T-helper 1 cell treated with Interleukin-12 subunit alpha and Interleukin-12 subunit beta and Interleukin-4 antibody, amounts not matched to agents 30 μg/mL and 1 μg/mL, for 36 hours (primary cell): ENCODE measurements at regions not wholly inside any gene's neighbourhood (a gene's known extent, or its start where the extent isn't known, plus 50 kb on each side); places are given as distances from the start of the nearest gene placed in this dataset.

Source experiments
- H3K27ac Mint-ChIP-seq: one replicate; pipeline ENCODE4 v1.8.0; 2021; ENCODE audit warnings: mild to moderate bottlenecking, mixed read lengths
- H3K27me3 Mint-ChIP-seq: one replicate; pipeline ENCODE4 v1.8.0; 2021; ENCODE audit warnings: low read depth, mixed read lengths
- H3K36me3 Mint-ChIP-seq: one replicate; pipeline ENCODE4 v1.8.0; 2021; ENCODE audit warnings: low read depth, mixed read lengths
- H3K4me1 Mint-ChIP-seq: one replicate; pipeline ENCODE4 v1.8.0; 2021; ENCODE audit warnings: low read depth, mixed read lengths
- H3K4me3 Mint-ChIP-seq: one replicate; pipeline ENCODE4 v1.8.0; 2021; ENCODE audit warnings: mild to moderate bottlenecking, moderate library complexity, mixed read lengths
- H3K9me3 Mint-ChIP-seq: one replicate; pipeline ENCODE4 v1.8.0; 2021; ENCODE audit warnings: mixed read lengths

DNA sequence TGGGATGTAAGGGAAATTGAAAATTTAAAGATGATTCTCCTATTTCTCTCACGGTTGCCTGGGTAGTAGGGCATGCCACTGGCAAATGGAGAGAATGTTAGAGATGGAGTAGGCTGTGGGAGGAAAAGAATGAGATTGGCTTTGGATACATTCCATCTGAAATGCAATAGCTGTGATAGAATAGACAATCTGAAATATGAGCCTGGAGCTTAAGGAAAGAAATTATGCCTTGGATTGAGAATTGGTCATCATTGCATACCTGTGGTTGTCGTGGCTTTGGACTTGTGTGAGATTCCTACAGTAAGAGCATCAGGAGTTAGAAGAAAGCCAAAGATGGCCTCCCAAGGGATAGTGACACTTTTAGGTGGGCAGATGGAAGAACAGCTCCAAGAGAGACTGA, 305.1 kb upstream of the SLC10A2 start:
- no peaks in the 10 kb centered on the region for H3K27me3 Mint-ChIP-seq
- H3K27ac Mint-ChIP-seq: no peak overlapping the region
- peaks cover 4% of the 10 kb centered on the region for H3K9me3 Mint-ChIP-seq
- no peak overlapping the region for H3K4me3 Mint-ChIP-seq
- H3K36me3 Mint-ChIP-seq: no peaks in the 10 kb centered on the region
- H3K4me1 Mint-ChIP-seq: no peaks in the 10 kb centered on the region

DNA sequence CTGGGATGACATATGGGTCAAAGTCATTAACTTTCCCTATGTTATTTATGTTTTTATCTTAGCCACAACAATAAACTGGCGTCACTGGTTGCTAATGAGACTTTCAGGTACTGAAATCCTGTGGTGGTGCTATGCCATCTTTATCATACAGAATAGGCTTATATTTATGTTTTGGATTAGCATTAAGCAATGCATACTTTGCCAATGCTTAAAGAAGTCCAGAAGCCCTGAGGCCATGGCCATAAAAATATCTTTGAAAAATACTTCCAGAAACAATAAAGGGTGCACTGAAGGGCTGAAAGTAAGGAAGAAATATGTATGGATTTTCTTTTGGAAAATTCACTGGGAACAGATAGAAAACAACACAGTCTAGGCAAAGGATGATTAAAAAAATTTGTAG, 304.6 kb upstream of the SLC10A2 start:
- Mint-ChIP-seq H3K4me3 (no peak overlapping the region), H3K27me3 (no peaks in the 10 kb centered on the region), H3K4me1 (no peaks in the 10 kb centered on the region), H3K9me3 (peaks cover 4% of the 10 kb centered on the region), H3K36me3 (no peaks in the 10 kb centered on the region), H3K27ac (no peak overlapping the region)

GRCh38 chr13:103358255-103358932, 292.2 kb upstream of the SLC10A2 start:
- Mint-ChIP-seq H3K4me3 (no peak overlapping the region), H3K36me3 (no peaks in the 10 kb centered on the region), H3K9me3 (no peaks in the 10 kb centered on the region), H3K4me1 (no peaks in the 10 kb centered on the region), H3K27ac (no peak overlapping the region), H3K27me3 (no peaks in the 10 kb centered on the region)

DNA sequence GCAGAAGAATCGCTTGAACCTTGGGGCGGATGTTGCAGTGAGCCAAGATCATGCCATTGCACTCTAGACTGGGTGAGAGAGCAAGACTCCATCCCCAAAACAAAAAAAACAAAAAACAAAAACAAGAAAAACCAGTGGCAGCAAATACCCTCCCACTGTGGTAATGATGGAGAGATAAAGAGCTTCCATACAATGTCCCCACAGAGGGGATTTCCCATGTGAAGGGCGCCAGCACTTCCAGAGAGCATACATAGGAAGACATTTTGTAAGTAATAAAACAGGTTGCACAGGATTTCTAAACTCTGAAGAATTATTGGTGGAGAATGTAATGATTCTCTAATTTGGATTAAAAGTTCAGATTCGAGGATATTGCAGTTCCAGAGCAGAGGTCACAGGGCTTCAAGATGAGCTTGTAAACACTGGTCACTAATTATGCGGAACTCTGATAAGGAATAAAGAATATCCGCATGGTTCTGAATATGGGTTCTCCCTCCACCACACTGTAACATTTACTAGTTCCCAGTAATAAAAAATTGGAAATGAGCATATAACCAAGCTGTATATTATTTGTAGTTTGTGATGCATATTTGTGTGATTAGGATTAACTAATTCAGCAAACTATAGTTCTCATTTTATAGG, 290.1 kb upstream of the SLC10A2 start:
- Mint-ChIP-seq H3K4me1 (no peaks in the 10 kb centered on the region), H3K4me3 (no peak overlapping the region), H3K9me3 (no peaks in the 10 kb centered on the region), H3K36me3 (no peaks in the 10 kb centered on the region), H3K27me3 (no peaks in the 10 kb centered on the region), H3K27ac (no peak overlapping the region)

GRCh38 chr13:103354171-103354570, 288.0 kb upstream of the SLC10A2 start:
- H3K9me3 Mint-ChIP-seq: no peaks in the 10 kb centered on the region
- no peak overlapping the region for H3K4me3 Mint-ChIP-seq
- H3K27me3 Mint-ChIP-seq: no peaks in the 10 kb centered on the region
- H3K36me3 Mint-ChIP-seq: no peaks in the 10 kb centered on the region
- H3K27ac Mint-ChIP-seq: no peak overlapping the region
- no peaks in the 10 kb centered on the region for H3K4me1 Mint-ChIP-seq

- H3K36me3 Mint-ChIP-seq: no peaks in the 10 kb centered on the region
- no peak overlapping the region for H3K27ac Mint-ChIP-seq
- H3K9me3 Mint-ChIP-seq: peaks cover 6% of the 10 kb centered on the region
- H3K4me3 Mint-ChIP-seq: no peak overlapping the region
- no peaks in the 10 kb centered on the region for H3K27me3 Mint-ChIP-seq
- no peaks in the 10 kb centered on the region for H3K4me1 Mint-ChIP-seq
These were observed 285.0 kb upstream of the SLC10A2 start for GRCh38 chr13:103351035-103351828.

- Mint-ChIP-seq H3K27me3 (no peaks in the 10 kb centered on the region), H3K36me3 (no peaks in the 10 kb centered on the region)
These were observed 283.9 kb upstream of the SLC10A2 start for GRCh38 chr13:103350147-103350546.

GRCh38 chr13:103349211-103349980, 283.2 kb upstream of the SLC10A2 start:
- H3K9me3 Mint-ChIP-seq: peaks cover 20% of the 10 kb centered on the region
- no peaks in the 10 kb centered on the region for H3K4me1 Mint-ChIP-seq
- no peak overlapping the region for H3K4me3 Mint-ChIP-seq
- H3K27ac Mint-ChIP-seq: no peak overlapping the region
- H3K27me3 Mint-ChIP-seq: no peaks in the 10 kb centered on the region
- H3K36me3 Mint-ChIP-seq: no peaks in the 10 kb centered on the region

More at GRCh38 chr13:103350147-103350546, 283.9 kb upstream of the SLC10A2 start:
- H3K4me1 Mint-ChIP-seq: no peaks in the 10 kb centered on the region
- H3K4me3 Mint-ChIP-seq: no peak overlapping the region
- peaks cover 12% of the 10 kb centered on the region for H3K9me3 Mint-ChIP-seq
- no peak overlapping the region for H3K27ac Mint-ChIP-seq

DNA sequence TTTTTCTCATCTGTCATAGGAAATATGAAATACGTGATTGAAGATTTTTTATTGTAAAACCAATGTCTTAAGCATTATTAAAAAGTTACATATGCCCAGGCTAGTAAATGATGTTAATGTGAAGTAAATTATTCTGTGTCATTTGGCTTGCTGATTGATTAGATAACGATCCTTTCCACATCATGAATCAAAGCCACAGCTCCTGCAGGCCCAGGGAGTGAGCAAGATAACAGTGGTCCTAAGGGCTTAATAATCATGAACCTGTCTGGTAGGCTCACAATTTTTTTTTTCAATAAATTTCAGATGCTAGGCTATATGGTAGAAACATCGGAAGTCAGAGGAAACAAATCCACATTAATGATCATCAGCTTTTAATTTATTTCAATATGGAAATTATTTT, 269.0 kb upstream of the SLC10A2 start:
- Mint-ChIP-seq H3K27ac (no peak overlapping the region), H3K4me3 (no peak overlapping the region), H3K36me3 (no peaks in the 10 kb centered on the region)

DNA sequence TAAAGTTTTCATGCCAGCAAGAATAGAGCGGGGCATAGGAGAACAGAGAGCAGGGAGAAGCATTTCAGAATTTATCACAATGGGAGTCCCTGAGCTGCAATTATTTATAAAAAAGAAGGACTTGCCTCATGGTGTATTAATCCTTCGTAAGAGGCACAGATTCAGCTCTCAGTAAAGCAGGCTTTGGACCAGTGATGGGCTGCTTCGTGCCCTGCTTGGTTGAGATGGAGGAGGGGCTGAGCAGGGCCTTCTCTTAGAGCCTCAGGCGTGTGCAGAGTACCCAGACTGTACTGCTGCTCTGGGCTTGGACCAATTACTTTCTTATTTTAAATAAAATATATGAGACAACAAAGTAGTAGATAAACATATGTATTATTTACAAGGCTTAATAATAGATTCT, 265.7 kb upstream of the SLC10A2 start:
- H3K9me3 Mint-ChIP-seq: peaks cover 4% of the 10 kb centered on the region
- no peaks in the 10 kb centered on the region for H3K36me3 Mint-ChIP-seq
- no peak overlapping the region for H3K4me3 Mint-ChIP-seq
- H3K4me1 Mint-ChIP-seq: no peaks in the 10 kb centered on the region
- no peaks in the 10 kb centered on the region for H3K27me3 Mint-ChIP-seq
- no peak overlapping the region for H3K27ac Mint-ChIP-seq

More for the DNA sequence above, 269.0 kb upstream of the SLC10A2 start:
- Mint-ChIP-seq H3K9me3 (peaks cover under 1% of the 10 kb centered on the region), H3K27me3 (no peaks in the 10 kb centered on the region), H3K4me1 (no peaks in the 10 kb centered on the region)

- Mint-ChIP-seq H3K4me3 (no peak overlapping the region), H3K27me3 (no peaks in the 10 kb centered on the region), H3K9me3 (peaks cover 4% of the 10 kb centered on the region), H3K27ac (no peak overlapping the region), H3K36me3 (no peaks in the 10 kb centered on the region), H3K4me1 (no peaks in the 10 kb centered on the region)
These were observed 262.7 kb upstream of the SLC10A2 start for GRCh38 chr13:103328899-103329298.

DNA sequence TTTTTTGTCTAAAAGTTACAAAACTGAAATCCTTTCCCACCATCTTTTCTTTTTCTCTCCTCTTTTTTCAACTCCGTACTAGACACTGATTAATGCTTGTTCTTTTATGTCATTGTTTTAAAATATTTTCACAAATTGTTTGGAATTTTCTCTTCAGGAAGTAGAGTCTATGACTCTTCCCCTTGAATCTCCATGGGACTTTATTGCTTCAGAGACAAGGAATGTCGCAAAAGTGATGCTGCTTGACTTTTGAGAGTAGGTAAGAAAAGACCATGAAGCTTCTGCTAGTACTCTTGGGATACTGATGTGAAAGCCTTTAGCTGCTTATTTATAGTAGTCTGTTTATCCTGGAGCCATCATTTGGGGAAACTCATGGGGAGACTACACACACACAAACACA, 260.1 kb upstream of the SLC10A2 start:
- Mint-ChIP-seq H3K4me3 (no peak overlapping the region), H3K27ac (no peak overlapping the region), H3K9me3 (peaks cover 4% of the 10 kb centered on the region), H3K36me3 (no peaks in the 10 kb centered on the region), H3K4me1 (no peaks in the 10 kb centered on the region), H3K27me3 (no peaks in the 10 kb centered on the region)

GRCh38 chr13:103325672-103326071, 259.5 kb upstream of the SLC10A2 start:
- Mint-ChIP-seq H3K27me3 (no peaks in the 10 kb centered on the region), H3K4me3 (no peak overlapping the region), H3K4me1 (no peaks in the 10 kb centered on the region), H3K9me3 (peaks cover 4% of the 10 kb centered on the region), H3K36me3 (no peaks in the 10 kb centered on the region), H3K27ac (no peak overlapping the region)

DNA sequence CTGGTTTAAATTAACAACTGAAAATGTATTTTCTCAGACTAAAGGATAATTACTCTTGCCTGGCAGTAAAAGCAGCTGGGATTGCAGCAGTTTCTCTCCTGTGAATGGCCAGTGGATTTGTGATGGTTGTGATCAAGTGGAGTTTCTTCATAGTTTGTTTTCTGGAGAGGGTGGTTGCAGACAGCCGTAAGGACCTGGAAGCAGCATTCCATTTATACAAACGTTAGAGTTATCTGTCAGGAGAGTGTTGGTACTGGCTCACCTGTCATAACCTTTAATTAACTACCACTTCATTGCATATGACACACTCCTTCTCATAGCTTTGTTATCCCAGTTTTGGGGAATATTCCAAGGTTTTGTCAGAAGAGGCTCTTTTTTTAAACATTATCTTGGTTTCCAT, 258.4 kb upstream of the SLC10A2 start:
- no peaks in the 10 kb centered on the region for H3K4me1 Mint-ChIP-seq
- H3K27me3 Mint-ChIP-seq: no peaks in the 10 kb centered on the region
- no peaks in the 10 kb centered on the region for H3K36me3 Mint-ChIP-seq
- no peak overlapping the region for H3K27ac Mint-ChIP-seq
- H3K9me3 Mint-ChIP-seq: peaks cover 4% of the 10 kb centered on the region
- H3K4me3 Mint-ChIP-seq: no peak overlapping the region
